NCI-H446 treated with DMSO at 0.1 percent for 48 hours (cell line): ENCODE measurements at regions not wholly inside any gene's neighbourhood (a gene's known extent, or its start where the extent isn't known, plus 50 kb on each side); places are given as distances from the start of the nearest gene placed in this dataset.

Experiments used
- DNase-seq: peaks from one replicate; lab custom pipeline; 2025; lab: John Stamatoyannopoulos, UW

DNA sequence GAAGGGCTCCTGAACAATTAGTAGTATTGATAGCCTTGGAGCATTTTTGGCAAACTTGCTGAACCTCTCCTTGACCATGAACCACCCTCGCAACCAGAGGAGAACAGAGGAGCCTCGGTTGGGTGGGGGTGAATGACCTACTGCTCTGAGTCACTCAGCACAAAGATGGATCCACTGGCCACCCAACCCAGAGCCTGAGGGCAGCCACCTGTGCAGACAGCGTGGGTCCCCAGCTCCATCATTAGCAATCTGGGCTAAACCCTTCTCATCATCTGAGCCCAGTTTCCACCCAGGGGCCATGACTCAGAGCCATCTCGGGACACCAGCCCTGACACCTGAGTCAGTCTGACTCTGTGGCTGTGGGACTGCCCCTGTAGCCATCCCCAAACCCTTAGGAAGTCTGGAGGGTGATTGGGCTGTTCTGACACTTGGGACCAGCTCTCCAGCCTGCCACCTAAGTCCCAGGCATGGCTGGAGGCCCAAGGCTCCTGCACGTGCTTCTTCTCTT is 171.8 kb upstream of the GPR26 start:
- DNase-seq: no peak

DNA sequence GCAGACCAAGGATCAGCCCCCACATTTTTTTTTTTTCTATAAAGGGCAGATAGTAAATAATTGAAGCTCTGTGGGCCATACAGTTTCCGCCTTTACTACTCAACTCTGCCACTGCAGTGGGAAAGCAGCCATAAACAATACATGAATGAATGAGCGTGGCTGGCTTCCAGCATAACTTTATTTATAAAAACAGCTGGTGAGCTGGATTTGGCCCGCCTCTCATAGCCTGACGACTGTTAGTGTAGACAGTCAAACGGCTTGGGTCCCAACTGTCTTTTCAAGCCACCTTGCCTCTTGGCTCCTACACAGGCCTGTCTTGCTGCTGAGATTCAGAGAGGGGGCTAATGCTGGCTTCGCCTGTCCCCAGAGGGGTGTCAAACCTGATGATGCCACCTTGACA is 169.8 kb upstream of the GPR26 start:
- DNase-seq: no peak

DNA sequence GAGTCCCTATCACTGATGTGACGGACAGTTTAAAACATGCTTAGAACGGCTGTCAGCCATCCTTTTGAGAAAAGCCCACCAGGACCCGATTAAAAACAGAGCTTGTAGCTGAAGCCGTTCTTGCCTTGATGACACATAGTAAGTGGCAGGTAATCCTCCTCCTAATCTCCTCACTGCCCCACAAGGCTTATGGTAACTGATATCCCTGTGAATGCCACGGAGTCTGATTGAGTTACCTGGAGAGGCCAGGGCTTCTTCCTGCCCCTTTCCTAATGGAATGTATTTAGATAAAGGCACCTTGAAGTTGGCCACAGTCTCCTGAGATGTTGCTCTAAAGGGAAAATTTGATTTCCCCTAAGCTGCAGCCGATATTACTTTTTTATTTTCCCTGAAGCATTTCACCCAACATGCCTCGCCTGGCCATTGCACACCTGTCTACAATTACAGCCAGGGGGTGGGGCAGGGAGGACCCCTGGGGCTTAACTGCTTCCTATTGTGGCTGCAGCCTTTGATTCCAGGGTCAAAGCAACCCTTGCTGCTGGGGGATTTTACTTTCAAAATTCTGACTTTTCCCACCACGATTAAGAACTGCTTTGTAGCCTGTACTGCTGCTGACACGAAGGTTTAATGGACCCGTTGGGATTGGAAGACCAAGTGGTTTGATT is 169.0 kb upstream of the GPR26 start:
- no peak for DNase-seq

DNA sequence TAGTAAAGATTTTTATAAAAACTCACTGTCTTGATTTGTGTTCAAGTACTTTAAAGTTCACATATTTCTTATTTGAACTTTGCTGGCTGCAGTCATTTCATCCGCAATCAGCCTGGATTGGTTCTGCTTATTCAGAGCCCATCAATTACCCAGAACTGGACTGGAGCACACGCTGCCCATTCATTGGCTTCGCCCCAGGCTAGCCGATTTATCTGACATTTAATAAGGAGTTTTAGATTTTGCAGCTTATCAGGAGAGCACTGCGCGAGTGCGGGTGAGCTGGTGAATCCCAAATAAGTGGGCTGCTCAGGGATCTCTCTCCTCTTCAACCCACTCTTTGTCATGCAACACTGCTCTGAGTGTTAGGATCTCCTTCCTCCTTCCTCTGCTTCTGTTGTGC is 166.0 kb upstream of the GPR26 start:
- no peak for DNase-seq

DNA sequence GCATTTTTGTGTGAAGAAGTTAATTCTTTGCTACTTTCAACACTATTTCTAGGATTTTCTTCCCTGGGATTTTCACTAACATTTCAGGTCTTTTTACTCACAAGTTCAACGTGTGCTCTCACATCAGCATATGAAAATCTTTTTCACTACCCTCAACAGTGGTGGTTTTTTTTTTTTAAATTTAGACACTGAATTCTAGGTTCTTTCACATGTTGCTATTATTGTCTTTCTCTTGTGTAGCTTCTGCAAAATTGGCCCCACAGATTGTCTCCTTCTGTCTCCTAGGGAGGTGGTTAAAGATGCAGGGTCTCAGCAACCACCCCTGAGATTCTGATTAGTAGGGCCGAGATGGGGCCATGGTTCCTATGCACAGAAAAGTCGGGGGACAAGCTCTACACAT is 165.0 kb upstream of the GPR26 start:
- no peak for DNase-seq

DNA sequence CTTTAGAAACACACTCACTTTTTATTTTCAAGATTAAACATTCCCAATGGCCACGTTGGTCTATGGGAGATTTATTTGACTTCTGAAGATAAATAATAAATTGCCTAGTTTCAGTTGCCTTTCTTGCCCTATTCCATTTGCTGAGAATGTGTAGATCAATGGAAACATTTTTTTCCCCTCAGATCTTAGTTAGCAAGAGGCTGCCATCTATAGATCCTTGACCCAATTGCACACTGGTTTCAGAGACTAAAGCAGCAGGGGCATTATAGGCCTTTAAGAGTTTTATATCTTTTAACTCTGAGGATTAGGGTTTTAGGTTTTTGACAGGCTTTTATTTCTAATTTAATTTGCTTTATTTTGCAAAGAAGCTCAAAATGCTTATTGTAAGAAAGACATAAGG is 163.2 kb upstream of the GPR26 start:
- DNase-seq: no peak

DNA sequence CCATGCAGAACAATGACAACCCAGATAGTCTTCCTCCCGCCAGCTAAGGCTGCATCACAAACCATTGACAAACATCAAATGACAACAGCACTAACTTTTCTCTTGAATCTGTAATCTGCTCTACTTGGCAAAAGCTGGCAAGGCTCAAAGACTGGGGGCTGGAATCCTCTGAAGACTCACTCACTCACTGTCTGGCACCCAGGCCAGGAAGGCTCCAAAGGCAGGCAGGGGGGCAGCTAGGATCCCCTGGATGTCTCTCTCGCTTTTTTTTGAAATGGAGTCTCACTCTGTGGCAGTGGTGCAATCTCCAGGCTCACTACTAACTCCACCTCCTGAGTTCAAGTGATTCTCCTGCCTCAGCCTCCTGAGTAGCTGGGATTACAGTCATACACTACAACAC is 159.7 kb upstream of the GPR26 start:
- DNase-seq: no peak

DNA sequence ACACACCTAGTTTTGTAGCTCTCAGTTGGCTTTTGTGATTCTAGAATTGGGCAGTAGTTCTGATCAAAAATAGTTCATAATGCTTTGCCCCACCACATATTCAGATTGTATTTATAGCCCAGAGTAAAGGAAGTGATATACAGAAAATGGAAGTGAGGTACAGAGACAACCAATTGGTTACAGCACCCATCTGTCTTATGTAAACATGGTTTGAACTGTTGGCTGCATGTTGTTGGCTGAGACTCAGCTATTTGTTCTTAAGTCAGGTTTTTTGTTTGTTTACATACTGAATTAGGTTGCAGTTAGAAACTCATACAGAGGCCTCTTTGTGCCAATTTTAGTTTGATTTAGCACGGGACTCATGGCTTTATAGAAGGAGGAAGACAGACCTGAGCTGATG is 158.9 kb upstream of the GPR26 start:
- no peak for DNase-seq

DNA sequence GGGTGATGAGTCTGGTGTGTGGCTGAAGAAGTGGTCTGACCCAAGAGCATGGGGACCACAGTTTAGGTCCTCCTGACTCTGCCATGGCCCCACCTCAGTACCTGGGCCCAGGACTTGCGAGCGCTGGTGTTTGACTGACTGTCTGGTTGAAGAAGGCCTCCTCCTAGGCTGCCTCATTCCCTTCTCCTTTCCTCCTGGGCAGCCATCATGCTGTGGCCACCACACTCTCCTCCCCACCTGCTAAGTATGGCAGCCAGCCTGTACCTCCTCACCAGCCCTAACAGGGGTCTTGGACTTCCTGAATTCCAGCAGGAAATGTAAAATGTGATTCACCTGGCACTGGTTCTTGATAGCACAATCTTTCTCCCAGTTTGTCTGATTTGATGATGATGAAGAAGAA is 156.8 kb upstream of the GPR26 start:
- DNase-seq: no peak

DNA sequence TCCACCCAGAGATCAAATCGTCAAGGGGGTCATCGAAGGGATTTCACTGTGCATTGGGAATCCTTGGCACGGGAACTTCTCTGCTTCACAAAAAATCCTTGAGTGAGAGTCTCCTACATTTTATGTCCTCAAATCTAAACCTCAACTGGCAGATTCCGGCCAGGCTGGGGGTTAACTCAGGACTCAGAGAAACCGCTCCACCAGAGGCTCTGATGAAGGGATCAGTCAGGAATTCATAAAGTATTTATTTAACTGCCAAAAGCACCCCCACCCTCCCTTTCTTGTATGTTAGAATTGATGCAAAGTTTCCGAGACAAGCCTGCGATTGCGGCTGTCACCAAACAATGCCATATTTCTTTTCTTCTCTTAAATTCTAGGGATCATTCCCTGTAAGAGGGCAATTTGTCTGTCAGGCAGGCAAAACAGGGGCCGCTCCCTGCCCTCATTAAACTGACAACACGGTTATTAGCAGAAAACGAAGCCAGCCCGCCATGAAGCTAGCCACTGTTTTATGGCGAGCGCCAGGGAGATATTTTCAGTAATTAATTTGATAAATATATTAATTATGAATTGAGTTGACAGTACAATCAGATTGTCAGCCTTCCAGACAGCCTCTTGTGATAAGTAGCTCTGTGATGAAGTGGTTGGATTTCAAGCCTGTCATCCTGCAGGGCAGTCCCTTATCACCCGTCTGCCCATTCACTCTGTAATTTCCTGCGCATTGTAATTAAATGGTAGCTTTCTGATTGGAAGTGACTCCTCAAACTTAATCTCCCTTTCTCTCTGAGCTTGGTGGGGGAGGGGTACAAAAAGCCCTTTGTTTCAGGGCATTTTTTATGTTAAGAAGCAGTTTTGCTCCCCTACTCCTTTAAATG is 153.0 kb upstream of the GPR26 start:
- no peak for DNase-seq

DNA sequence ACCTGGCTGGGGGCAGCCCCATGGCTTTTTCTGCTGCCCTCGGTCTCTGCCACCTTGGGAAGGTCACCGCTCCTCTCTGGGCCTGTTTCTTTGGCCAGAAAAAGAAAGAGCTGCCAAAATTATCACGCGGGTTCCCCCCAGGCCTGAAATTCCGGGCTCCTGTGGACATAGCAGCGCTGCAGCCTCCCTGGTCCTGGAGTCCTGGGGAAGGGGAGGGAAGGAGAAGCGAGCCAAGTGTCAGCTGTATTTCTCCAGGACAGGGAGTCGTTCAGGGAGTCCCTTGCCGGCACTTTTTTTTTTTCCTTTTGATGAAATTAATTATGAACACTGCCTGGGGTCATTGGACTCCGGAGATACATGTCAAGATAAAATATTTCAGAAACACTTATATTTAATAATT is 152.3 kb upstream of the GPR26 start:
- no peak for DNase-seq

DNA sequence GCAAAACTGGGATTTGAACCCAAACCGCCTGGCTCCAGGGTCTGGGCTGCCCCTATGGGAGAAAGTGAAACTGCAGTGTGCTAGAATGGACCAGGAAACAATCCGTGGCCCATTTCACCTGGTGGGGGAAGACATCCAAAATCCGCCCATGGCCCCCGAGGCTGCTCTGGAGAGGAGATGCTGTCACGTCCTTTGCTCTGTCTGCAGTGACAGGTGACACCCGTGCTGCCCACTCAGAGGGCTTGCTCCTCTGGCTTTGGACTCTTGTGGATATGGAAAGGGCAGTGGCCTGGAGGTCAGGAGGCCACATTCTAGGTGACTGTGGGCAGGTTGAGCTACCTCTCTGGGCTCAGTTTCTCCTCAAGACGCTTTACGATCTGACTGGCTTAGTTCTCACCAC is 151.2 kb upstream of the GPR26 start:
- DNase-seq: no peak

DNA sequence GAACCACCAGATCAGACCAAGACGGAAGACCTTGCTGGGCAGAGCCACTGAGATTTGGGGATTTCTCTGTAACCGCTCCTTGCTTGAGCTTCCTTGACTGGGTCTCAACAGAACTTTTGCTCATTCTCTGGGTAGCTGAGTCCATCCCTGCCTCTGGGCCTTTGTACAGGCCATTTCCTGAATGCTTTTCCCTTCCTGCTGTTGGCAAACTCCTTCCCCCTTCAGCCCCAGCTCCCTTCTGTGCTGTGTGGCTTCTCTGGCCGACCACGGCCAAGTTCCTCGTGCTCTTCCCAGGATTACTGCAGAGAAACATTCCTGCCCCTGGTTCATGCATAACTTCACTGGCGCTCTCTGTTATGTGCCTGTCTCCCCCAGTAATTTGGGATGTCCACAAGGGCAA is 150.5 kb upstream of the GPR26 start:
- no peak for DNase-seq

DNA sequence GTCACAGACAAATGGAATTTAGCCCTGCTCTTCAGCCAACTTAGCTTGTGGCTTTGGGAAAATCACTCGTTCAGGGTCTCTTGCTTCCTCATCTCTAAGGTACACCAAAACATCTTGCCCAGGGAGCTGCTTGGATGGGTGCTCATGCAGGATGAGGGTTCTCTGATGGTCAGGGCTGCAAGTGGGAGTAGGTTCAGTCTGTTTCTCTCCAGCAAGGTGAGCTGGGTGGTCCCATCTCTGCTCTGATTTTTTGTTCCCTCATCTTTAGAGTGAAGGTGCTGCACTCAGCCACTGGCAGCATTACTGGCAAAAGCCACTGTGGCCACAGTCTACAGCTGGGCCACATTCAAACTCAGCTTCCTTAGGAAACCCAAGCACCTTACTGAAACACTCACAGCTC is 149.9 kb upstream of the GPR26 start:
- DNase-seq: no peak

DNA sequence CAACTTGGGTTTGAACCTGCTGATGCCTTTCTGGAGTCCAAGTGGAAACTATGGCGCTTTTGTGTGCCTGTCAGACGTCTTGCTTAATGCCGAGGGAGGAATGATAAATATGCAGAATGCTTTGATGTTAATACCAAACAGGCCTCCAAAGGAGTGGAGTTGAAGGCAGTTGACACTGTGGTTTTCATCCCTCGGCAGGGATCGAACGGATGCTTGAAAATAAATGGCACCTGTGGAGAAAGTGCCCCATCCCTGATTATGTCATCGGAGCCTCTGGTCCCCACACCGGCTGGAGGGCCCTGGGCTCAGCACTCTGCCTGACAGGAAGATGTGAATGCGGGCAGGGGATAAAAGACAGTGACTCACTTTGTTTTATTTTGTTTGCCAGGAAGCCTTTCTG is 148.7 kb upstream of the GPR26 start:
- DNase-seq: no peak

DNA sequence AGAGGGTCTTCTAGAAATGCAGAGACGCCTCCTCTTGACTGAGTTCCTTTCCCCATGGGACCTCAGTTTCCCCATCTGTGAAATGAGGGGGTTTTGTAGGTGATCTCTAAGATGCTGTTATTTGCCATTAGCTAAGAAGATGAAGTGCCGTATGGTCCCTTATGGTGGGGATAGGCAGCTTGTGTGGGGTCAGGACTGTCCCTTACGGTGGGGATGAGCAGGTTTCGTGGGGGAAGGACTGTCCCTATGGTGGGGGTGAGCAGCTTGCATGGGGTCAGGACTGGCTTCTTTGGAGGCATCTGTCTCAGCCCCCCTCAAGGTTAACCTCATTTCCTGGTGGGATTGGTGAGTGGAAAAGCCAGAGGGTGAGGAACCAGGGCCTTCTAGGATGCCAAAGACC is 148.3 kb upstream of the GPR26 start:
- DNase-seq: no peak

DNA sequence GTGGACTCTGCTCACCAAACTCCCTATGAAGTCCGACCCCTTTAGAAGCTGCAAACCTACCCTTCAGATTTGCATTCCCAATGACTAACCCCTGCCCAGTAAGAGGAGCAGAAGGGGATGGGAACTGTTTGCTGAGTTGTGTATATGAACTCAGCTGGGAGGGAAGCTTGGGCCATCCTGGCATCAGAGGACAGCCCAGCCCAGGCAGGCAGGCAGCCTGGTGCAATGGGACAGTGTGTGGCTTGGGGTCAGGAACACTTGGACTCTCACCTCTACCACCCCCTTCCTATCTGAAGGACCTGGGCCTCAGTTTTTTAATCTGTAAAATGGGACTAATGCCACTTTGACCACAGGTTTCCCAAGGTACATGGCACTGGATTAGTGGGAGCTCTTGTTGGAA is 147.4 kb upstream of the GPR26 start:
- DNase-seq: no peak

DNA sequence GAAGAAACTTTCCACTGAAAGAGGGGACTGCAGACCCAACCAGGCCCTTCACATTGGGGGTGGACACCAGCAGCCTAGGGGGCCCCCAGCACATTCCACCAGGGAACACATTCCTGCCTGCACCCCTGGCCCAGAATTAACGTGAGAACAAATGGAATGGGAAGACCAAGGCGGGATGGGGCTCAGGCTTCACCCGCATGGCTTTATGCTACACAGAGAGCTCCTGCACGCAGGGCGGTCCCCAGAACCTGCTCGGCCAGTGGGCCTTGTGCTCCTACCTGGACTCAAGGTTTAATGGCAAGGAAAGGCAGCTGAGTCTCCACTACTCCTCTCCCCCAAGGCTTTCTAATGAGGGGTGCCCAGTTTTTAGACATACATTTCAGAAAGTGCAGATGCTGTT is 146.3 kb upstream of the GPR26 start:
- DNase-seq: no peak

DNA sequence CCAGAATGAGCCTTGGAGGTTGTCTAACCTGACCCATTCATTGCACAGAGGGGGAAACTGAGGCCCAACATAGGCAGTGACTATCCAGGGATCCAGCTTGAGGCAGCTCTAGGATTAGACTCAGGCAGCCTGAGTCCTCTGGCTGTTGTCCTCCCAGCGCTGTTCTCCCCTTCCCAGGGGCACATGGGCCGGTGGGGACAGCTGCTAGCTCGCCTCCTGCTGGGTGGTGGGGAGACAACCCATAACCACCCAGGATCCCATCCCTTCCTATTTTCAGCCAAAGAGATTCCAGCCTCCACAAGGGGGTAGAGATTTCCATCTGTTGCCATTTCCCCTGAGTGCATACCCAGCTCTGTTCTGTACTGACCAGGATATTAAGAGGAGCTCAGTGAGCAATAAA is 145.1 kb upstream of the GPR26 start:
- DNase-seq: no peak

DNA sequence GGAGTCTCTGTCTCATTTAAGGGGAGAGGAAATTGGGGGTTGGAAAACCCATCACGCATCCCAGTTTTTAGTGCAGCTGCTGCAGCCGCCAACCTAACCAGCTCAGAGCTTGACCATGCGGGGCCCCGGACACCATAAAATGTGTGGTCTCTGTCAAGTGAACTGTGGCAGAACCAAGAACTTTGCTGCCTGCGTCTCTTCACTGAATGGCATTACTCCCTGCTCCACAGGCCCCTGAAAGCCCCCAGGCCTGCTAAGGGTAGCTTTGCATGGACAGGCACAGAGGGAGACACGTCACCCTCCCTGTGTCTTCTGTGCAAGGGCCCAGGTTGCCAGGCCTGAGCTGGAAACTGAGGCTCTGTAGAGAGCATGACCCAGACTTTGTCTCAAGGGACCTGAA is 144.6 kb upstream of the GPR26 start:
- no peak for DNase-seq

DNA sequence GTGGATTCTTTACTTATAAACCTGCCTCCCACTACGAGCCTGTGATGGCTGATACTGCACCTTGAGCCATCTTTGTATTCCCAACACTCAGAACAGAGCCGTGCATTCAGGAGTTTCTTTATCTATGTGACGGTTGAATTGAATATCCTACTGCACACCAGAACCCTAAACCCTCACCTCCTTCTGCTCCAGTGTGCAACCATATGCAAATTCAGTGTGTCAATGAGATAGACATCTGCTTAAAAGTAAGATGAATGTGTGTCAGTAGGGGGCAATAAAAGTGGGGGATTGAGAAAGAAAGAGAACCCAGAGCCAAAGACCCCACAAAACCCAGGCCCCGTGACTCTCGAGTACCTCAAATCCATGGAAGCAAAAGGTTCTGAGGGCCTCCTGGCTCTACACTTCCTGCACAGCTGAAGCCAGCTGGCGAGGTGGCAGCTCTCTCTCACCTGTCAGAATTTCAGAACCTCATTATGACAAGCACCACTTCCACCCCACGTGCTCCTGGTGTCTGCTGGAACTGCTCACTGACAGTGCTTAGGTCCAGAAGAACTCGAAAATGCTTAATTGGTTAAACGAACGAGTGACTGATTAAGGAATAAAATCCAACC is 143.3 kb upstream of the GPR26 start:
- no peak for DNase-seq

DNA sequence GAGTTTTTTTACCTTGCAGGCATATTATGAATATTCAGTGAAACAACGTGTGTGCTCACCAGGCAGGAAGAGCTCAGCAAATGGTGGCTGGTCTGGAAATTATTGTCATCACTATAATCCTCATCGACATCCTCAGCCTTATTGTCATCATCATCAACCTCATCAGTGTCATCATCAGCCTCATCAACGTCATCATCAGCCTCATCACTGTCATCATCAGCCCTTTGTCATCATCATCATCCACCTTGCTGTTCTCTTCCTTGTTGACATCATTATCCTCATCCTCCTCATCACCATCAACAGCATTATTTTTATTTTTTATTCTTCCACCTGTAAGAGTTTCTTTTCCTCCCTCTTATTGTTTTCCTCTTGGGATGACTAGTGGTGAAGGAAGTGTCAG is 142.3 kb upstream of the GPR26 start:
- DNase-seq: no peak

DNA sequence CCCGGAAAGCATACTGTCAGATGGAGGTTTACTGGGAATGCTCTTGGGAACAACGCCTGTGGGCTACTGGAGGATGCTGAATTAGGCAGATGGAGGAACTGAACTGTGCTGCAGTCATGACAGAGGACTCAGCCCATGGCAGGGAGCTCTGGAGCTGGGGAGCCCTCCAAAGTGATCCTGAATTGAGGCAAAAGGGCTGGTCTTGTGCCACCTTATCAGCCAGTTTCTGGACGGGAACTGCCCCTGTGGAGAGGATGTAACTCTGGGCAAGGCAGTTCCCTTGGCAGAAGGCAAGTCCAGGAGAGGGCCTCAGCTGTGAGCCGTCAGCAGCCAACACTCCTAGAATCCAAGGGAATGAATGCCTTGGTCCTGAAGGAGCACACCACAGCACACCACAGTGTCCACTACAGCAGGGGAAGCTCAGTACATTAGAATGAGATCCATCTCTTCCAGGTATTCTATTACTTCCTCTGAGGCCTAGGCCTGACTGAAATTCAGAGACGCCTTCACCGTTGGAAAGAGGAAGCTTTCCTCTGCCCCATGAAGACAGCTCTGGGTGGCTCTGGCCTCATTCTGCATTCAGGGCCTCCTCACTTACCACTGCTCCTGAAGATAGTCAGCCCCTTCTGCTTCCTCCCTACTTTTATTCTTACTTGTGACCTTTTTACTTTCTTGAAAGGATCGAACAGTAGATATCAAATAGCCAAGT is 139.6 kb upstream of the GPR26 start:
- no peak for DNase-seq
